ENCODE measurements at regions not wholly inside any gene's neighbourhood (a gene's known extent, or its start where the extent isn't known, plus 50 kb on each side); places are given as distances from the start of the nearest gene placed in this dataset.
"Not testable (repeated sequence)": the region's sequence is repeated elsewhere in the genome, so short reads cannot be mapped to it uniquely, and the experiment has no call there.

- DNase-seq (ENCODE audit: low spot score) = peak; percentile 3
Measured at GRCh38 chr5:27947088-27947487, 908.7 kb upstream of the CDH9 start.

- no peak for DNase-seq (ENCODE audit: low spot score)
Measured at GRCh38 chr5:27944471-27944870, 906.1 kb upstream of the CDH9 start.

GRCh38 chr5:27938989-27939388 is 900.6 kb upstream of the CDH9 start:
- no peak for DNase-seq (ENCODE audit: low spot score)

DNA sequence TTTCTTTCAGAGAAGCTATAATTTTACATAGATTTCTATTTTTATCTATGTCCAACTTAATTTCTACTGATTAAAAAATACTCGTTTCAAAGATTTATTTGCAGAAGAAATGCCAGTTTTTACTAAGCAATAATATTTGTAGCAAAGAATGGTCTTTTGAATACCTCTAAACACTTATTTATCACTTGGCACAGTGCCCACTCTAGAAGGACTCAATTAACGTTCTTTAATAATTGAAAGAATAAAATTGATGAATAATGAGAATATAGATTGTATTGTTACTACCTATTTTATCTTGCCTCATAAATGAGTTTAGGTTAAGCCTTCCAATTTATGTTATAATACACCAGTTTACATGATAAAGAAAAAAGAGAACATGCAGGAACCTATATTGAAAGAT is 889.7 kb upstream of the CDH9 start:
- no peak for DNase-seq (ENCODE audit: low spot score)

- no peak for DNase-seq (ENCODE audit: low spot score)
Measured at GRCh38 chr5:27911216-27911615, 872.8 kb upstream of the CDH9 start.

GRCh38 chr5:27908341-27908740 is 870.0 kb upstream of the CDH9 start:
- no peak for DNase-seq (ENCODE audit: low spot score)

DNA sequence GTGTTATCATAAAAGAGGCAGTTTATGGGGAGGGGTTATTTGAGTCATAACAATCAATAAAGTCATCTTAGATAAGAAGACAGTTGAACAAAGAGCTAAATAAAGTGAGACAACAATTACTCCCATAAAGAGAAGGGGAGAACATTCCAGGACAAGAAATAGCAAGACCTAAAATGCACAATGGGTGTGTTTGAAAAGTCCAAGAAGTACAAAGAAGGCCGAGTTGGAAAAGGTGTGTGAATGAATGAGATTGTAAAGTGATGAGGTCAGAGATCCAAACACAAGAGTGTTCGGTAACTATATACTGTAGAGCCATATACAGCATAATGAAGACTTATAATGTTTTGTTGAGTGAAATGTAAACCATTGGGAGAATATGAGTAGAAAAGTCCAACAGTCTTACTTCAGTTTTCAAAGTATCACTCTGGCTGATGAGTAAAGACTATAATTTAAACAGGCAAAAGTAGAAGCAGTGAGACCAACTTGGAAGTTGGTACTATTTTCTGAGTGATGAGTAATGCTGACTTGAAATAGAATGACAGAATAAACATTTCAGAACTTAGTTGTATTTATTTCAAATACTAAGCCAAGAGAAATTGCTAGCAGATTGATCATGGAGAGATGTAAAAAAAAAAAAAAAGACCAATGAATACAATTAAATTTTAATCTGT is 868.7 kb upstream of the CDH9 start:
- DNase-seq (ENCODE audit: low spot score) = no peak

DNA sequence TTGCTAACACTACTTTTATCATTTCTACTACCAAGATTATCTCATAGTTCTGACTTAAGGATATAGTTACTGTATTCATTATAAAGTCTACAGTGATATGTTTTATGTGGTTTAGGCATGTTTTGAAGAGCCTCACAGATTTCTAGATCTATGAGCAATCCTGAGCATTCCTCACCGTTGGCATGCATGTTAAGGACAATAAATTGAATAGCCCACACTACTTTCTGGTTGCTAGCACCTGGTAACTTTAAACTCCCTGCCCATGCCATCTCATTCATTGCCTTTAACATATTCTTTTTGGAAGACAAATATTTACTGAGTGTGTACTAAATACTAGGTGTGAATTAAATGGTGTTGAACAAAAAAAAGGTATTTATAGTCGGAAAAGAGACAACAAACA is 868.1 kb upstream of the CDH9 start:
- no peak for DNase-seq (ENCODE audit: low spot score)

DNA sequence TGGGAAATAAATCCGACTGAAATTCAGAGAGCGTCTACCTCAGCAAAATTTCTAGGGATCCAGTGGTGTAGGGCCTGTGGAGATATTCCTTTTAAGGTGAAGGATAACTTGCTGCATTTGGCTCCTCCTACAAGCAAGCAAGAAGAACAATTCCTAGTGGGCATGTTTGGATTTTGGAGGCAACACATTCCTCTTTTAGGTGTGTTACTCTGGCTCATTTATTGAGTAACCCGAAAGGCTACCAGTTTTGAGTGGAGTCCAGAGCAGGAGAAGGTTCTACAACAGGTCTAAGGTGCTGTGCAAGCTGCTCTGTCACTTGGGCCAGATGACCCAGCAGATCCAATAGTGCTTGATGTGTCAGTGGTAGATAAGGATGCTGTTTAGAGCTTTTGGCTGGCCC is 862.4 kb upstream of the CDH9 start:
- DNase-seq (ENCODE audit: low spot score) = no peak

- DNase-seq (ENCODE audit: low spot score) = no peak
Measured at GRCh38 chr5:27876071-27876470, 837.7 kb upstream of the CDH9 start.

GRCh38 chr5:27875148-27875547 is 836.8 kb upstream of the CDH9 start:
- no peak for DNase-seq (ENCODE audit: low spot score)

- no peak for DNase-seq (ENCODE audit: low spot score)
Measured at GRCh38 chr5:27868292-27868691, 829.9 kb upstream of the CDH9 start.

DNA sequence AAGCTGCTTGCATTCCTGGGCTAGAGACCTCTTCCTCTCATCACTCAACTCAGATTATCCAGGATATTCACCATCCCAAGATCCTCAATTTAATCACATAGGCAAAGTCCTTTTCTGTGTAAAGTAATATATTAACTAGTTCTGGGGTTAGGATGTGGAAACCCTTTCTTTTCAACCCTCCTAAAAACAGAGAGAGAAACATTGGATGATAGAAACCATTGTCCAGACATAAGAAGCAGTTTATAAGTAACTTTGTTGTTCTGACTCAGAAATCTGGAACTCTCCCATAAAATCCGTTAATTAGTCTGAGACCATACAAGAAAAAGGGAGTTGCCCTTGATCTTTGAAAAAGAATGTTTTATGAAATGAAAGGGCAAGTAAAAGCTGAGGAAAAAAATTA is 817.1 kb upstream of the CDH9 start:
- DNase-seq (ENCODE audit: low spot score) = no peak

DNA sequence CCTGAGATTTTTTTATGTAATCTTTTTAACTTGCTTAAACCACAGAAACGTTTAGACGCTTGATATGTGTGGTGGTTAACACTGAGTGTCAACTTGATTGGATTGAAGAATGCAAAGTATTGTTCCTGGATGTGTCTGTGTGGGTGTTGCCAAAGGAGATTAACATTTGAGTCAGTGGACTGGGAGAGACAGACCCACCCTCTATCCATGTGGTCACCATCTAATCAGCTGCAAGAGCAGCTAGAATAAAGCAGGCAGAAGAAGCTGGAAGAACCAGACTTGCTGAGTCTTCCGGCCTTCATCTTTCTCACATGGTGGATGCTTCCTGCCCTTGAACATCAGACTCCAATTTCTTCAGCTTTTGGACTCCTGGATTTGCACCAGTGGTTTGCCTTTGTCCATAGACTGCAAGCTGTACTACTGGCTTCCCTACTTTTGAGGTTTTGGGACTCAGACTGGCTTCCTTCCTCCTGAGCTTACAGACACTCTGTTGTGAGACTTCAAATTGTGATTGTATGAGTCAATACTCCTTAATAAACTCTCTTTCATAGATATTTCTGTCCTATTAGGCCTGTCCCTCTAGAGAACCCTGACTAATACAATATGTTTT is 816.0 kb upstream of the CDH9 start:
- no peak for DNase-seq (ENCODE audit: low spot score)

DNA sequence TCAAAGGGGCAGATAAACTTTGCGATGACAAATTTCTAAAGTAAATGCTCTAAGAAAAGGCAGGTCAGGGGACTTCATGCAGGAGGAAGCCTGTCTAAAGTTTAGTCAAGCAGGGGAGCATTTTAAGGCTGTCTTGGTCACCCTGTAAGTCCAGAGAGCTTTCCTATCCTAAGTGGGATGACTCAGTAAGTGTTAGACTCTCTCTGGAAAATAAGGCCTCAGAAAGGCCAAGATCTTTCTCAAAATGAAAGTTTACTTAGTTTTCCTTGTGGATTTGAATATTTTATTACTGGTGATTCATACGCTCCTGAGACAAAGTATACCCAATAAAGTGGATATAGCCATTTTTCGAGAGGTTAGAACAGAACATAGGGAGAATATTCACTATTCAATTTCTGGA is 806.9 kb upstream of the CDH9 start:
- no peak for DNase-seq (ENCODE audit: low spot score)

- not testable (repeated sequence) for DNase-seq (ENCODE audit: low spot score)
Measured at GRCh38 chr5:27836704-27837103, 798.3 kb upstream of the CDH9 start.

GRCh38 chr5:27832886-27833285 is 794.5 kb upstream of the CDH9 start:
- DNase-seq (ENCODE audit: low spot score) = no peak

GRCh38 chr5:27830546-27830945 is 792.2 kb upstream of the CDH9 start:
- DNase-seq (ENCODE audit: low spot score) = no peak

DNA sequence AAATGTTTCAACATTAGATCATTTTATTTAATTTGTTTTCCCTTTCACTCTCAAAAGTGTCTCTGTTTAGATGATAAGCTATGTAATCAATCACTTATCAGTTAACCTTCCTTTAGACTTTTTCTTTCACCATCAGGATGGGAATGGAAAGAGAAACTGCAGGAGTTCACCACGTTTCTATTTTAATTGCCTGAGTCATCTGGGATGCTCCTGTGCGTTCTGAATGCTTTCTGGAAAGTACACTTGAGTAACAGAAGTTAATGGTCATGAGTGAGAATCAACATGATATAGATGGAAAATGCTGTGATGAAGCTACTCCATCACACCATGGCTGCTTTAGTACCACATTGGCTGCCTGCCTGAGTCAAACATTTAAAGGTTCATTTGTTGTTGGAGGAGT is 783.3 kb upstream of the CDH9 start:
- no peak for DNase-seq (ENCODE audit: low spot score)

DNA sequence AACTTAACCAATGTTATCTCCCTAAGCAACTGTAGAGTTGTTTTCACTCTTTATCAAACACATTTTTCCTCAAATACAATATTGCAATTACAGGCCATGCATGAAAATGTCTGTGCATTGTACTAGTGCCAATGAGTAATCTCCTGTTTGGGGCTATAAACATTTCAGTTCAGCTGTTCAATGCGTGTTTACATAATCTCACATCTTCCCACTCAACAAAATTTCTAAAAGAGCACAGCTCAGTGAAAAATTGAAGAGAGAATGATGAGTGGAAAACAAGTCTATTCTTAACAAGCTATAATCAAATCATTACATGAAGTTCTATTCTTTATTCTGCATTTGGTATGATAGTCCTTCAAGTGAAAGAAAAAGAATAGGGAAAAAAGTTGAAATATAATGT is 780.5 kb upstream of the CDH9 start:
- no peak for DNase-seq (ENCODE audit: low spot score)

DNA sequence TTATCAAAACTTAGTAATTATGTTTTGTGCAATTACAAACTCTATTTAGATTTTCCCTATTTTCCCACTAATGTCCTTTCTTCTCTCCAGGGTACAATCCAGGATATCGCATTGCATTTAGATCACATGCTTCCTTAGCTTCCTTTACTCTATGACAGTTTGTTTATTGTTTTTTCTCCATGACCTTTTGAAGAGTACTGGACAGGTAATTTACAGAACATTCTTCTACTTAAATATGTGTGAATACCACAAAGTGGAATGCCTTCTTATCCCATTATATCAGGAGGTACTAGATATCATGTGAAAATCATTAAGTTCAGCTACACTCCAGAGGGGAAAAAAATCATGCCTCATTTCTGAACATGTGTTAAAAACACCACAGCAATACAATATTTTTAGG is 776.6 kb upstream of the CDH9 start:
- DNase-seq (ENCODE audit: low spot score) = no peak

GRCh38 chr5:27814286-27814685 is 775.9 kb upstream of the CDH9 start:
- no peak for DNase-seq (ENCODE audit: low spot score)

DNA sequence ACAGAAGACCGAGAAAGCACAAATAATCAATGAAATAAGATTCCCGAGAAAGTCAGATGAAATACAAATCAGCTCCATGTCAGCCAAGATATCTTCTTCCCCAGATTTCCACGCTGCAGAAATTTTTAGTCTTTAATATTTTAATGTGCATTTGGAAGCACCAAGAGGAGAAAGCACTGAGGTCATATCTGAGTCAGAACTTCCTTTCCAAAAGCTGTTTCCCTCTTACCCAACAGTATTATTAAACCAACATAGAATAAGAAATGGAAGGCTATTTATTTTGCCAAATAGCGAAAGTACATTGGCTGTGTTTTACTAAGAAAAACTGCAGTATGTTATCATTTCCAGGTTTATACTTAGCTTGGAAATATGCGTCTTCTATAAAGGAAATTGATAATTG is 772.1 kb upstream of the CDH9 start:
- DNase-seq (ENCODE audit: low spot score) = no peak

DNA sequence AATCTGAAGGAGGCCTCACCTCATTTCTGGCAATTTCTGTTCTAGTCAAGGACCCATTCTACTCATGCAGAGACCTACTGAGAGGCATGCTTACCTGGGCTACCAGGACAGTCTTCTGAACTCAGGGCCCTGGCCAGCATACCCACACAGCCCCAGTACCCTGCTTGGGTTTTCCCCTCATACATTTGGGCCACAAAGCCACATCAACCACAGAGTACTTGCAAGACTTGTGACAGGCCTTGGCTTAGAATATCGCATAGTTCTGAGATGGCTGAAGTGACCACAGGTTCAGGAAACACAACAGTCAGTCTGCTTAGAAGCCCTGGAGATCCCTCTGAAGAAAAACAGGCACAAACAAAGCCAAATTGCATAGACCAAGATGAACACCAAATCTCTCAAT is 758.8 kb upstream of the CDH9 start:
- no peak for DNase-seq (ENCODE audit: low spot score)

Measured in cerebellar cortex (tissue), 1 donor.